K562 (cell line): ENCODE measurements at regions not wholly inside any gene's neighbourhood (a gene's known extent, or its start where the extent isn't known, plus 50 kb on each side); places are given as distances from the start of the nearest gene placed in this dataset.

Source experiments
- CTCF ChIP-seq, 3 experiments: IDR thresholded peaks in 2 of 3; conservative IDR thresholded peaks in 1 of 3; 2 replicates each; pipeline ENCODE4 v1.5.1; 2011 to 2012; ENCODE audit warnings: low read length in 3 of 3, mild to moderate bottlenecking in 3 of 3, control low read depth in 2 of 3, improper control_type of control experiment in 1 of 3, inconsistent platforms in 1 of 3, low read depth in 1 of 3, mixed read lengths in 1 of 3, moderate library complexity in 1 of 3; ENCODE audit not compliant: insufficient read depth in 2 of 3
- ETS2 ChIP-seq: IDR thresholded peaks from 2 replicates; pipeline ENCODE4 v1.6.1; 2016; ENCODE audit warnings: borderline replicate concordance, missing genetic modification characterization, mild to moderate bottlenecking, moderate library complexity, missing compliant biosample characterization; ENCODE audit not compliant: poor library complexity, severe bottlenecking
- HOXB6 ChIP-seq: fragments of 250-450 bp; sonication (Bioruptor Pico); IDR thresholded peaks from 2 replicates; pipeline ENCODE4 v1.5.1; 2022; ENCODE audit warnings: mild to moderate bottlenecking, borderline replicate concordance
- MCM7 ChIP-seq, 2 experiments: fragments of 450-650 bp; IDR thresholded peaks; 2 replicates each; pipeline ENCODE4 v1.6.1; 2016 to 2018
- NCOA2 ChIP-seq, 2 experiments: fragments of 450-650 bp; IDR thresholded peaks; 2 replicates each; pipeline ENCODE4 v1.6.1; 2018; ENCODE audit warnings: mild to moderate bottlenecking in 2 of 2, moderate library complexity in 1 of 2; ENCODE audit not compliant: partially characterized antibody in 2 of 2
- PKNOX1 ChIP-seq: fragments of 450-650 bp; IDR thresholded peaks from 2 replicates; pipeline ENCODE4 v1.6.1; 2016
- PYGO2 ChIP-seq: fragments of 450-650 bp; IDR thresholded peaks from 2 replicates; pipeline ENCODE4 v1.6.1; 2016; ENCODE audit warnings: mild to moderate bottlenecking, missing genetic modification characterization, moderate library complexity, missing compliant biosample characterization
- SAP30 ChIP-seq: fragments of 200-600 bp; sonication (generic); IDR thresholded peaks from 2 replicates; pipeline ENCODE4 v1.6.1; 2012; ENCODE audit warnings: borderline replicate concordance, low read depth, mild to moderate bottlenecking, moderate library complexity, low read length, control low read depth, inconsistent platforms; ENCODE audit not compliant: insufficient read depth, poor library complexity, severe bottlenecking
- SMC3 ChIP-seq: conservative IDR thresholded peaks from 2 replicates; pipeline ENCODE4 v1.6.1; 2011; ENCODE audit warnings: low read depth, low read length, improper control_type of control experiment; ENCODE audit not compliant: insufficient read depth
- TFE3 ChIP-seq: fragments of 450-650 bp; formaldehyde crosslinking; IDR thresholded peaks from 2 replicates; pipeline ENCODE4 v1.4.0; 2020; ENCODE audit warnings: mild to moderate bottlenecking, mixed read lengths
- ZNF165 ChIP-seq: fragments of 250-450 bp; sonication (Bioruptor Pico); IDR thresholded peaks from 2 replicates; pipeline ENCODE4 v1.4.0; 2020; ENCODE audit warnings: borderline replicate concordance
- ZNF23 ChIP-seq: fragments of 250-450 bp; sonication (Bioruptor Pico); IDR thresholded peaks from 2 replicates; pipeline ENCODE4 v1.4.0; 2020; ENCODE audit warnings: mild to moderate bottlenecking

- peak; percentile 70 to 89 (median 72) for TF ChIP-seq CTCF (IDR thresholded peaks at IDR 0.05 in 2 of 3, conservative IDR thresholded peaks at IDR 0.05 in 1 of 3; ENCODE audit: insufficient read depth in 2 of 3, low read depth in 1 of 3, low read length in 3 of 3)
- no peak for TF ChIP-seq NCOA2 (IDR thresholded peaks at IDR 0.05; ENCODE audit: partially characterized antibody in 2 of 2)
- peak; percentile 89 for TF ChIP-seq PKNOX1
- no peak for TF ChIP-seq MCM7 (IDR thresholded peaks at IDR 0.05)
- no peak for TF ChIP-seq TFE3
- no peak for TF ChIP-seq SAP30
- no peak for TF ChIP-seq HOXB6 (CRISPR knock-in tag)
- no peak for TF ChIP-seq ETS2 (tag)
- no peak for TF ChIP-seq ZNF23 (CRISPR knock-in tag)
- TF ChIP-seq ZNF165 (CRISPR knock-in tag) = no peak
- TF ChIP-seq PYGO2 = no peak
- TF ChIP-seq SMC3 = peak; percentile 84
Measured at GRCh38 chr6:97394160-97394748, 111.2 kb upstream of the MMS22L start (continued).
